ENCODE measurements at regions not wholly inside any gene's neighbourhood (a gene's known extent, or its start where the extent isn't known, plus 50 kb on each side); places are given as distances from the start of the nearest gene placed in this dataset.

DNA sequence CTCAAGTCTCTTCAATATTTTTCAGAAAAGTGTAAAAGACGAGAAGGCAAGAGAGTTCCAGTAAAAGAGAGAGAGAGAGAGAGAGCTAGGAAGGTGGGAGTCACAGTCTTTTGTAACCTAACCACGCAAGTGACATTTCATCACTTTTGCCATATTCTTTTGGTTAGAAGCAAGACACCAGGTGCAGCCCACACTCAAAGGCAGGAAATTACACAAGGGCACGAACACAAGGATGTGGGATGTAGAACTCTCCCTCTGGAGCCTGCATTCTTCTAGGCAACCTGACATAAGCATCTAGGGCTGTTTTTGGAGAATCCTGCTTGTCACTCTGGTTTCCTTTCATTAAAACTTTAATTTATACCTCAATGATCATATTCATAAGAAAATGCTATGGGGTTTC lies 1213.1 kb downstream of the DNAJB9 start:
- Histone ChIP-seq H3K27ac (ENCODE audit: low read depth in 2 of 2, low read length in 2 of 2) (no peak overlapping the region), H3K27me3 (ENCODE audit: control insufficient read depth in 2 of 2, insufficient read depth in 2 of 2, low read length in 2 of 2) (no peaks in the 10 kb centered on the region), H3K36me3 (ENCODE audit: control insufficient read depth in 2 of 2, insufficient read depth in 2 of 2, low read length in 2 of 2) (no peaks in the 10 kb centered on the region), H3K4me3 (ENCODE audit: low read length in 2 of 2) (no peak overlapping the region), H3K4me1 (ENCODE audit: control insufficient read depth in 2 of 2, insufficient read depth in 2 of 2, low read length in 2 of 2) (no peaks in the 10 kb centered on the region), H3K9ac (ENCODE audit: low read depth in 1 of 2, low read length in 2 of 2) (no peak overlapping the region), H3K9me3 (ENCODE audit: control insufficient read depth in 2 of 2, low read length in 2 of 2) (no peaks in the 10 kb centered on the region)

DNA sequence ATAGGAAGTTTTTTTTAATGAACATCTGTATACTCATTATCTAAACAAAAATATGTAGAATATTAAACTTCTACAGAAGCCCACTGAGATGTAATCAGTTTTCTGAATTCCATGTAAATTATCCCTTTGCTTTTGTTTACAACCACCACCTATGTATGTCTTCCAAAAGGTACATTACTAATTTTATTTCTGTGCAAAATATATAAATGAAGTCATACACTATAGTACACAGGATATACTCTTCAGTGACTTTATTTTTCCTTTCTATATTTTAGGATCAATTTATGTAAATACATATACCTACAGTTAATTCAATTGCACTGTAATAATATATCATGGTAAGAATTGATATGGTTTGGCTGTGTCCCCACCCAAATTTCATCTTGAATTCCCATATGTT lies 1236.9 kb downstream of the DNAJB9 start:
- Histone ChIP-seq H3K27ac (ENCODE audit: low read depth in 2 of 2, low read length in 2 of 2) (no peak overlapping the region), H3K9ac (ENCODE audit: low read depth in 1 of 2, low read length in 2 of 2) (no peak overlapping the region), H3K9me3 (ENCODE audit: control insufficient read depth in 2 of 2, low read length in 2 of 2) (no peaks in the 10 kb centered on the region), H3K4me1 (ENCODE audit: control insufficient read depth in 2 of 2, insufficient read depth in 2 of 2, low read length in 2 of 2) (no peaks in the 10 kb centered on the region), H3K4me3 (ENCODE audit: low read length in 2 of 2) (no peak overlapping the region), H3K27me3 (ENCODE audit: control insufficient read depth in 2 of 2, insufficient read depth in 2 of 2, low read length in 2 of 2) (no peaks in the 10 kb centered on the region), H3K36me3 (ENCODE audit: control insufficient read depth in 2 of 2, insufficient read depth in 2 of 2, low read length in 2 of 2) (no peaks in the 10 kb centered on the region)

DNA sequence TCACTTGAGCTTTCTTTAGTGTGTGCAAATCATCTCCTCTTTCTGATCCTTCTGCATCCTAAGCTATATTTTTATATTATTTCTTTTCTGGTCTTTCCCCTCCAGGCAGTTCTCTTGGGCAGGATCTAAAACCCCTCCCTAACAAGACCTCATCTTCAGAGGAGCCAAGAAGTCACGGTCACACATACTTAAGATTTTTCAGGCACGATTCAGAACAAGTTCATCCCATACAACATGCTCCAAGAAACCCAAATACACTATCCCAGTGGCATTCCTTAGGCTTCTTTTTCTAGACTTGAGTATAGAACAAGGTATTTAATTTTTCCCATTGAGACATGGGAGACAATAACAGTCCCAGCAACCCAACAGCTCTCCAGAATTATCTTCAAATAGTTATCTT lies 1251.5 kb downstream of the DNAJB9 start:
- H3K36me3 ChIP-seq (ENCODE audit: control insufficient read depth in 2 of 2, insufficient read depth in 2 of 2, low read length in 2 of 2), result no peaks in the 10 kb centered on the region
- no peak overlapping the region for H3K9ac ChIP-seq (ENCODE audit: low read depth in 1 of 2, low read length in 2 of 2)
- no peaks in the 10 kb centered on the region for H3K4me1 ChIP-seq (ENCODE audit: control insufficient read depth in 2 of 2, insufficient read depth in 2 of 2, low read length in 2 of 2)
- H3K9me3 ChIP-seq (ENCODE audit: control insufficient read depth in 2 of 2, low read length in 2 of 2), result no peaks in the 10 kb centered on the region
- H3K4me3 ChIP-seq (ENCODE audit: low read length in 2 of 2), result no peak overlapping the region
- no peaks in the 10 kb centered on the region for H3K27me3 ChIP-seq (ENCODE audit: control insufficient read depth in 2 of 2, insufficient read depth in 2 of 2, low read length in 2 of 2)
- no peak overlapping the region for H3K27ac ChIP-seq (ENCODE audit: low read depth in 2 of 2, low read length in 2 of 2)

DNA sequence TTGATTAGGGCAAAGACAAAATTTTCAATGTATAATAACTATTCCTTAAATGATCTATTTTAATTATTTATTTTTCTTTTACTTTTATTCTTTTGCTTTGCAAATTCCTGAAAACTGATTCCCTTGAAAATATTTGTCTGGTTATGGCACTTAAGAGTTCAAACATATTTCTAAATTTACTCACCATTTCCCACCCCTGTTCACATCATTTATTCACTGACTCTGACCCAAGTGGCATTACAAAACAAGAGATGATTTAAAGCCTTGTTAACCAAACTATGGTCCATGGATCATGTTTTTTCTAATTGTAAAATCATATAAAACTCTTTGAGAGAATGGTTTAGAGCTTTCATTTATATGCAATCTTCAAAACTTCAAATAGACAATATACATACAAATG lies 1256.1 kb upstream of the LRRN3 start:
- Histone ChIP-seq H3K9me3 (ENCODE audit: control insufficient read depth in 2 of 2, low read length in 2 of 2) (no peaks in the 10 kb centered on the region), H3K4me1 (ENCODE audit: control insufficient read depth in 2 of 2, insufficient read depth in 2 of 2, low read length in 2 of 2) (no peaks in the 10 kb centered on the region), H3K36me3 (ENCODE audit: control insufficient read depth in 2 of 2, insufficient read depth in 2 of 2, low read length in 2 of 2) (no peaks in the 10 kb centered on the region), H3K9ac (ENCODE audit: low read depth in 1 of 2, low read length in 2 of 2) (no peak overlapping the region), H3K4me3 (ENCODE audit: low read length in 2 of 2) (no peak overlapping the region), H3K27me3 (ENCODE audit: control insufficient read depth in 2 of 2, insufficient read depth in 2 of 2, low read length in 2 of 2) (no peaks in the 10 kb centered on the region), H3K27ac (ENCODE audit: low read depth in 2 of 2, low read length in 2 of 2) (no peak overlapping the region)

DNA sequence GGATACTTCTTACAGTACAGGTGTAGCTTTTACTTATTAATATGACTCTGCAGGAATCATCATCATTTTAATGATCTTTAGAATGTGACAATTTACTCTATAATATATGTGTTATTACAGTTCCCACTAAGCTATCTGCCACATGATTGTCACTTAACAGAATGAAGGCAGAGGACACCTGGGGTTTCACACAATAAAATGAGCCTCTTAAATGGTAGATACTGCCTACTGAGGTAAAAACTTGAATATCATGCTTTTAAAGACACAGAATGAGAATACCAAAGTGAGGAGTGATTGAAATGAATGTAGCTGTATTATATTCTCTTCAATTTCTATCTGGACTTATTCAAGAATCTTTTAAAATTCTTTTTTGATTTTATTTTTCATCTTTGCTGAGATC lies 1255.3 kb upstream of the LRRN3 start:
- Histone ChIP-seq H3K9me3 (ENCODE audit: control insufficient read depth in 2 of 2, low read length in 2 of 2) (no peaks in the 10 kb centered on the region), H3K9ac (ENCODE audit: low read depth in 1 of 2, low read length in 2 of 2) (no peak overlapping the region), H3K4me3 (ENCODE audit: low read length in 2 of 2) (no peak overlapping the region), H3K27ac (ENCODE audit: low read depth in 2 of 2, low read length in 2 of 2) (no peak overlapping the region), H3K36me3 (ENCODE audit: control insufficient read depth in 2 of 2, insufficient read depth in 2 of 2, low read length in 2 of 2) (no peaks in the 10 kb centered on the region), H3K27me3 (ENCODE audit: control insufficient read depth in 2 of 2, insufficient read depth in 2 of 2, low read length in 2 of 2) (no peaks in the 10 kb centered on the region), H3K4me1 (ENCODE audit: control insufficient read depth in 2 of 2, insufficient read depth in 2 of 2, low read length in 2 of 2) (no peaks in the 10 kb centered on the region)

DNA sequence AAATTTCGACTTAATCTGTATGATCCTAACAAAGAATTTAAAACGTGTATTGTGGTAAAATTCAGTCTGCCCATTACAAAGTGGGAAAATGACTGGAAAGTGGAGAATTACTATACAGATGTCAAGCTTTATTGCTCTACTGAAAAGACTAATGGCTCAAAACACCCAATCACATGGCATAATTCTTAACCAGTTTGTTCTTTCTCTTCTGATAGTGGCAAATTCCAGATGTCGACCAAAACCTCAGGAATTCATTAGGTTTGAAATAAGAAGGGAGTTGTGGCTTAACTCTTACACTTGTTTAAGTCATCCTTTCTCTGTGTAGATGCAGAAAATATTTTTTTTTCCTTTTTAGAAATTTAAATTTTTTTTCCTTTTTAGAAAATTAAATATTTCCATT lies 1254.9 kb upstream of the LRRN3 start:
- Histone ChIP-seq H3K9me3 (ENCODE audit: control insufficient read depth in 2 of 2, low read length in 2 of 2) (no peaks in the 10 kb centered on the region), H3K36me3 (ENCODE audit: control insufficient read depth in 2 of 2, insufficient read depth in 2 of 2, low read length in 2 of 2) (no peaks in the 10 kb centered on the region), H3K9ac (ENCODE audit: low read depth in 1 of 2, low read length in 2 of 2) (no peak overlapping the region), H3K4me1 (ENCODE audit: control insufficient read depth in 2 of 2, insufficient read depth in 2 of 2, low read length in 2 of 2) (no peaks in the 10 kb centered on the region), H3K27me3 (ENCODE audit: control insufficient read depth in 2 of 2, insufficient read depth in 2 of 2, low read length in 2 of 2) (no peaks in the 10 kb centered on the region), H3K27ac (ENCODE audit: low read depth in 2 of 2, low read length in 2 of 2) (no peak overlapping the region), H3K4me3 (ENCODE audit: low read length in 2 of 2) (no peak overlapping the region)

DNA sequence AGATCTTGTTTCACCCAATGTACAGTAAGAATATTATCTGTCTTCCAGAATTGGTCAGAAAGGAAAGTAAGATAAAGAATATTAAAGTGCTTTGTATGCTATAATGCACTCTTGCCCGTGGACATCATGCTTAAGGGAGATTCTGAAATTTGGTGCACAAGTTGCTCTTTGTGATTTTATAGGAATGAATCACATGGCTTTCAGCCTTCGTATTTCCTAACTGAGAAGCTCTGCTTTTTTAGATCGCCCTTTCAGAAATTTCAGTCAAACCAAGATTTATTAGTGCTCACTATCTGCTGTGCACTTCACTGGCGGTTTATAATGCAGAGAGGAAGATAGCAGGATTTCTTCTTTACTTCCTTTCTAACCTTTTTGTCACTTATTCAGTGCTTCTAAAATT lies 1248.5 kb upstream of the LRRN3 start:
- Histone ChIP-seq H3K27ac (ENCODE audit: low read depth in 2 of 2, low read length in 2 of 2) (no peak overlapping the region), H3K9me3 (ENCODE audit: control insufficient read depth in 2 of 2, low read length in 2 of 2) (no peaks in the 10 kb centered on the region), H3K36me3 (ENCODE audit: control insufficient read depth in 2 of 2, insufficient read depth in 2 of 2, low read length in 2 of 2) (no peaks in the 10 kb centered on the region), H3K9ac (ENCODE audit: low read depth in 1 of 2, low read length in 2 of 2) (no peak overlapping the region), H3K4me1 (ENCODE audit: control insufficient read depth in 2 of 2, insufficient read depth in 2 of 2, low read length in 2 of 2) (no peaks in the 10 kb centered on the region), H3K4me3 (ENCODE audit: low read length in 2 of 2) (no peak overlapping the region), H3K27me3 (ENCODE audit: control insufficient read depth in 2 of 2, insufficient read depth in 2 of 2, low read length in 2 of 2) (no peaks in the 10 kb centered on the region)

DNA sequence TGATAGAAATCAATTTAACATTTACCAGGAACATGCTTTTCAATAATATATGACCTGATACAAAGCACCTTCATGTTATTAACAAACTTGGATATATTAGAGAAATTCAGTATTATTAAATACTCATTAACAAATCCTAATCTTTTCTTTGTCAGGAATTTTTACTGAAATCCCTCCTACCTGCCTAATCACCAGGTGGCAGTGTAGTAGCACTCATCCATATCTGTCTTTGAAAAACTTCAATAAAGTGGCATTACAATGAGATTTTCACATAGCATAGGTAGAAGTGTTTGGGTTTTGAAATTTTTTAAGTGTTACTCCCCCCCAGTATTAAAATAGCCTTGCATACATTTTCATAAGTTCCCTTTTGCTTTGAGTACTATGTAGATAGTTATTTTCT lies 1246.6 kb upstream of the LRRN3 start:
- H3K4me1 ChIP-seq (ENCODE audit: control insufficient read depth in 2 of 2, insufficient read depth in 2 of 2, low read length in 2 of 2), result no peaks in the 10 kb centered on the region

DNA sequence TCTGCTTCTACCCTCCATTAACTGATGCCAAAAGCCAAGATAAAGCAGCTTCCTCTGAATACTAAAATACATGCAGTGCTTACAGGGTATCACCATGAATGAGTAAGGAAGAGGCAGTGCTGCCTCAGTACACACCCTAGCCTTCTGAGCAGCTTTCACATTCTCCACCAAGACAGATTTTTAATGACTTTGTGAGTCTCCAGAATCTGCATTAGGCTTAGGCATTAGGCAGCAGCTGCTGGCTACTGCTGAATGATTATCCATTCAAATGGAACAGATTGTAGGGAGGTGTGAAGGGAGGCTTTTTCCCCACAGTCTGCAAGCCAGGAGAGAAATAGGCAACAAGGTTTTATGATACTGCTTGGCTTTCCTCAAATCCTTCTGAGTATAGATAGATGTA lies 1226.7 kb upstream of the LRRN3 start:
- Histone ChIP-seq H3K9me3 (ENCODE audit: control insufficient read depth in 2 of 2, low read length in 2 of 2) (no peaks in the 10 kb centered on the region), H3K27ac (ENCODE audit: low read depth in 2 of 2, low read length in 2 of 2) (no peak overlapping the region), H3K4me3 (ENCODE audit: low read length in 2 of 2) (no peak overlapping the region), H3K9ac (ENCODE audit: low read depth in 1 of 2, low read length in 2 of 2) (no peak overlapping the region), H3K27me3 (ENCODE audit: control insufficient read depth in 2 of 2, insufficient read depth in 2 of 2, low read length in 2 of 2) (no peaks in the 10 kb centered on the region), H3K36me3 (ENCODE audit: control insufficient read depth in 2 of 2, insufficient read depth in 2 of 2, low read length in 2 of 2) (no peaks in the 10 kb centered on the region), H3K4me1 (ENCODE audit: control insufficient read depth in 2 of 2, insufficient read depth in 2 of 2, low read length in 2 of 2) (no peaks in the 10 kb centered on the region)

More for the DNA sequence above, 1246.6 kb upstream of the LRRN3 start:
- Histone ChIP-seq H3K9me3 (ENCODE audit: control insufficient read depth in 2 of 2, low read length in 2 of 2) (no peaks in the 10 kb centered on the region), H3K27ac (ENCODE audit: low read depth in 2 of 2, low read length in 2 of 2) (no peak overlapping the region), H3K36me3 (ENCODE audit: control insufficient read depth in 2 of 2, insufficient read depth in 2 of 2, low read length in 2 of 2) (no peaks in the 10 kb centered on the region), H3K9ac (ENCODE audit: low read depth in 1 of 2, low read length in 2 of 2) (no peak overlapping the region), H3K4me3 (ENCODE audit: low read length in 2 of 2) (no peak overlapping the region), H3K27me3 (ENCODE audit: control insufficient read depth in 2 of 2, insufficient read depth in 2 of 2, low read length in 2 of 2) (no peaks in the 10 kb centered on the region)

DNA sequence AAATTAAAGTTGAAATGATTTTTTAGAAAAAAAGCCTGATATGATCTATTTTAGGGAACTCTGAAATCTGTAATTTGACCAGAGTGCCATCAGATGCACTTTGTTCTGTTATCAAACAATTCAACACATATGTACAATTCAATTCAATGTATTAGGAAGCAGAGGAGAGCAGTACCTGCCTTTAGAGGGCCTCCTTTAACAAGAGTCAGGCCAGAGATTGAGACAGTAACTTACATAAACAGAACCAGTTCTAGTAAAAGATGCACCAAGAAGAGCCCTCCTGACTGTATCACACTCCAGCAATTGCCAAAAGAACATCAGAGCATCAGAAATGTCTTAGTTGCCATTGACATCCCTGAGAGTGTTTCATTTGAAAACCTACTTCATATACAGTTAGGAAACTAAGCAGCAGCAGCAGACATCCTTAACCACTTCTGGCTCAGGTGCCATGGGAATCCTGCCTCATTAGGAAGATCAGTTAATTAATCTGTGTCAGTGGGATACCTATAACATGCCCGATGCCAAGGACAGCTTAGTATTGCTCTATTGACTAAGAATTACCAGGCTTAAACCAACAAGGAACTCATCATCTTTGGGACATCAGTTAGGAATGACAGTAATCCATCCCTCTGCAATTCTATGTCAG lies 1222.6 kb upstream of the LRRN3 start:
- Histone ChIP-seq H3K4me3 (ENCODE audit: low read length in 2 of 2) (no peak overlapping the region), H3K36me3 (ENCODE audit: control insufficient read depth in 2 of 2, insufficient read depth in 2 of 2, low read length in 2 of 2) (no peaks in the 10 kb centered on the region), H3K27me3 (ENCODE audit: control insufficient read depth in 2 of 2, insufficient read depth in 2 of 2, low read length in 2 of 2) (no peaks in the 10 kb centered on the region), H3K27ac (ENCODE audit: low read depth in 2 of 2, low read length in 2 of 2) (no peak overlapping the region), H3K4me1 (ENCODE audit: control insufficient read depth in 2 of 2, insufficient read depth in 2 of 2, low read length in 2 of 2) (peaks cover 0 to 3% of the 10 kb centered on the region in 2 donors), H3K9me3 (ENCODE audit: control insufficient read depth in 2 of 2, low read length in 2 of 2) (no peaks in the 10 kb centered on the region), H3K9ac (ENCODE audit: low read depth in 1 of 2, low read length in 2 of 2) (no peak overlapping the region)

DNA sequence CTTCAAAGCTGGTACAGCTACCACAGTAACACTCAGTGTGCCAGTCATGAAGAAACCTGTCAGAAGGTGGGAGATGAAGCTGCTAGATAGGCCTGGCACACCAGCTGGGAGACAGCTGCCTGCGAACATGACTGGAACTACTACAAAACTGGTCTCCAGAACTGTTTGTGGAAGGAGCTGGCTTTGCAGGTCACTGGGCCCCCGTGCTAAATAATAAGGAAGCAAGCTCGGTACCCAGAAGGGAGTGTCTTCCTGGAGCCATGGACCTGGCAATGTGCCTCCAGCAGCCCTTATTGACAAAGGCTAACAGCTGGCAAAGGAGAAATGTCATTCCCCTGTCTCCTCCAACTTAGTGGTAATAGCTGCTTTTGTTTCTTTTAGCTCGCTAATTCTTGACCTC lies 1217.6 kb upstream of the LRRN3 start:
- H3K9me3 ChIP-seq (ENCODE audit: control insufficient read depth in 2 of 2, low read length in 2 of 2), result no peaks in the 10 kb centered on the region
- no peak overlapping the region for H3K9ac ChIP-seq (ENCODE audit: low read depth in 1 of 2, low read length in 2 of 2)
- no peak overlapping the region for H3K27ac ChIP-seq (ENCODE audit: low read depth in 2 of 2, low read length in 2 of 2)
- H3K4me3 ChIP-seq (ENCODE audit: low read length in 2 of 2), result no peak overlapping the region
- H3K4me1 ChIP-seq (ENCODE audit: control insufficient read depth in 2 of 2, insufficient read depth in 2 of 2, low read length in 2 of 2), result peaks cover 0 to 3% of the 10 kb centered on the region in 2 donors
- no peaks in the 10 kb centered on the region for H3K36me3 ChIP-seq (ENCODE audit: control insufficient read depth in 2 of 2, insufficient read depth in 2 of 2, low read length in 2 of 2)
- H3K27me3 ChIP-seq (ENCODE audit: control insufficient read depth in 2 of 2, insufficient read depth in 2 of 2, low read length in 2 of 2), result no peaks in the 10 kb centered on the region

Measured in mucosa of rectum (tissue), 2 donors.